ENCODE measurements at regions not wholly inside any gene's neighbourhood (a gene's known extent, or its start where the extent isn't known, plus 50 kb on each side); places are given as distances from the start of the nearest gene placed in this dataset.

- TF ChIP-seq CTCF (IDR thresholded peaks at IDR 0.05; ENCODE audit: insufficient read depth, low read depth, low read length) (no peak), EZH2 (IDR thresholded peaks at IDR 0.05; ENCODE audit: insufficient read depth, low read length) (no peak)
Measured at GRCh38 chr3:26132942-26133341, 343.1 kb downstream of the OXSM start.

All from astrocyte (in vitro differentiated cells and primary cell).